Upper lobe of right lung (tissue), 1 donor: ENCODE measurements at regions not wholly inside any gene's neighbourhood (a gene's known extent, or its start where the extent isn't known, plus 50 kb on each side); places are given as distances from the start of the nearest gene placed in this dataset.

ENCODE experiments used
- ATAC-seq: fragments of 200-7000 bp; cut with Tn5 transposase; one replicate; pipeline ENCODE4 v1.9.1; 2020; ENCODE audit warnings: mild to moderate bottlenecking, moderate library complexity
- DNase-seq: peaks from one replicate; pipeline ENCODE4 v3.0.0-alpha.2; 2020
- H3K27ac ChIP-seq: fragments of 200-600 bp; one replicate; pipeline ENCODE4 v1.8.0; 2022
- H3K27me3 ChIP-seq: fragments of 200-600 bp; one replicate; pipeline ENCODE4 v1.8.0; 2022; ENCODE audit warnings: mild to moderate bottlenecking
- H3K36me3 ChIP-seq: fragments of 200-600 bp; one replicate; pipeline ENCODE4 v1.8.0; 2022
- H3K4me1 ChIP-seq: fragments of 200-600 bp; one replicate; pipeline ENCODE4 v1.8.0; 2022
- H3K4me3 ChIP-seq: fragments of 200-600 bp; one replicate; pipeline ENCODE4 v1.8.0; 2022; ENCODE audit warnings: mild to moderate bottlenecking
- H3K9me3 ChIP-seq: fragments of 200-600 bp; one replicate; pipeline ENCODE4 v1.8.0; 2022
- intact Hi-C: fragments of 100-400 bp; cut with DNase I; formaldehyde crosslinking; loops from one replicate; pipeline ENCODE4 v1.11.0; 2022
- TF ChIP-seq, protein P1 (sequence below): fragments of 200-600 bp; IDR thresholded peaks from one replicate; pipeline ENCODE4 v1.8.0; 2022; ENCODE audit warnings: antibody characterized with exemption
- donor health status: DM: no; HTN: yes; CAD: no; lungs with severe emphysema.

DNA sequence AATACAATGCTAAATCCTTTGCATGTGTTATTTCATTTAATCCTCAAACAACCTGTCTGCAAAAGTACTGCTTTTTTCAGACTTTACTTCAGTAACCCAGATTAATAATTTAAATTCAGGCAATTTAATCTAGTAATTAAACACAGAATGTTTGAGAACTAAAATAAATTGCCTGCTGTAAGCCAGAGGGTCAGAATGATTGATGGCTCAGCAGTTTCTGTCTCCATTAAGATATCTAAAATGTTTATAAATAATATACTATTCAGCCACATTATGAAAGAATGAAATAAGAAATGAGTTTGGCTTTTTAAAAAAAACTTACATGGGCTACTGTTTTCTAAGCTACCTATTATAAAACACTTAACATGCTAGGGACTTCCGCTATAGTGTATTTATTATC lies 846.0 kb downstream of the FAM181B start:
- Histone ChIP-seq H3K36me3 (no peaks in the 10 kb centered on the region), H3K27ac (no peak overlapping the region), H3K4me1 (no peaks in the 10 kb centered on the region), H3K9me3 (no peaks in the 10 kb centered on the region), H3K4me3 (no peak overlapping the region), H3K27me3 (no peaks in the 10 kb centered on the region)
- TF ChIP-seq, protein P1, sequence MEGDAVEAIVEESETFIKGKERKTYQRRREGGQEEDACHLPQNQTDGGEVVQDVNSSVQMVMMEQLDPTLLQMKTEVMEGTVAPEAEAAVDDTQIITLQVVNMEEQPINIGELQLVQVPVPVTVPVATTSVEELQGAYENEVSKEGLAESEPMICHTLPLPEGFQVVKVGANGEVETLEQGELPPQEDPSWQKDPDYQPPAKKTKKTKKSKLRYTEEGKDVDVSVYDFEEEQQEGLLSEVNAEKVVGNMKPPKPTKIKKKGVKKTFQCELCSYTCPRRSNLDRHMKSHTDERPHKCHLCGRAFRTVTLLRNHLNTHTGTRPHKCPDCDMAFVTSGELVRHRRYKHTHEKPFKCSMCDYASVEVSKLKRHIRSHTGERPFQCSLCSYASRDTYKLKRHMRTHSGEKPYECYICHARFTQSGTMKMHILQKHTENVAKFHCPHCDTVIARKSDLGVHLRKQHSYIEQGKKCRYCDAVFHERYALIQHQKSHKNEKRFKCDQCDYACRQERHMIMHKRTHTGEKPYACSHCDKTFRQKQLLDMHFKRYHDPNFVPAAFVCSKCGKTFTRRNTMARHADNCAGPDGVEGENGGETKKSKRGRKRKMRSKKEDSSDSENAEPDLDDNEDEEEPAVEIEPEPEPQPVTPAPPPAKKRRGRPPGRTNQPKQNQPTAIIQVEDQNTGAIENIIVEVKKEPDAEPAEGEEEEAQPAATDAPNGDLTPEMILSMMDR = no peak
- ATAC-seq = no peak
- no peak for DNase-seq
- intact Hi-C loops = no loop called here

DNA sequence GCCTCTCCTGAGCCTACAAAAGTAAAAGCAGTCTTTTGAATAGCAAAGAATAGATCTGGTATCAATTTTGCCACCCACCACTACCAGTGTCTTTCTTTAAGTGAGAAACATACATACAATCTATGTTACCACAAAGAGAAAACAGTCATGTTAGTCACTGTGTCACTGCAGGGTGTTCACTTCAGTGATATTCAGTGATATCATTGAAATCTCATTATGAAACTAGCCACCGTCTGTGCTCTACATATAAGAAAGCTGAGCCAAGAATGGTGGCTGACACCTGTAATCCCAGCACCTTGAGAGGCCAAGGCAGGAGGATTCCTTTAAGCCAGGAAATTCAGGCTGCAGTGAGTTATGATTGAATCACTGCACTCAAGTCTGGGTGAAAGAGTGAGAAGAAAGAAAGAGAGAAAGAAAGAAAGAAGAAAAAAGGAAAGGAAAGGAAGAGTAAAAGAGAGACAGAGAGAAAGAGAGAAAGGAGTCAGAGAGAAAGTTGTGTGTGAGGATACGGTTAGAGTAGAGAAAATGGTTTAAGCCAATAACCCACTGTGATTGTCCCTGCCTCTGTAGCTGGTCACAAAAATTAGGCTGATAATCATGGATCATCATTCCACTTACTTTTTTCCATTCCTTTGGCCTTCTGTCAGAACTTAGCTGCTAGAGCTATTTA lies 847.1 kb downstream of the FAM181B start:
- TF ChIP-seq, protein P1 = no peak
- no peak overlapping the region for H3K4me3 ChIP-seq
- no peaks in the 10 kb centered on the region for H3K27me3 ChIP-seq
- intact Hi-C loops = no loop called here
- DNase-seq (no peak), ATAC-seq (no peak)
- no peak overlapping the region for H3K27ac ChIP-seq
- no peaks in the 10 kb centered on the region for H3K9me3 ChIP-seq
- no peaks in the 10 kb centered on the region for H3K36me3 ChIP-seq
- no peaks in the 10 kb centered on the region for H3K4me1 ChIP-seq

DNA sequence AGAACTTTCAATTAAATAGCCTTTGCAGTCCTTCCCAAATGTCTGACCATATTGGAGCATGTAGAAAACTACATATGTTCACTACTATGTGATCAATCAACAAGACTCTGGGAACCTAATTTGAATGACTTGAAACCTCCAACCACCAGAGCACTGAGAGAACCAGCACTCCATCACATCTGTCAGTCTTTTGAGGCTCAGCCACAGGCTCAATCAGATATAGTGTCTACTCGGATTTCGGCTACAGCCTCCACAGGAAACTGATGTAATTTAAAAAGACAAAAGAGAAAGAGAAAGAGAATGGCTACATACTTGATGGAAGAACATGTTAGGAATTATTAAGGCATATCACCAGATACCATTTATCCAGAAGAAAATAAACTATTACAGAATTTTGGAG lies 859.0 kb downstream of the FAM181B start:
- ATAC-seq (no peak), DNase-seq (no peak)
- no peak overlapping the region for H3K27ac ChIP-seq
- H3K27me3 ChIP-seq = no peaks in the 10 kb centered on the region
- H3K4me1 ChIP-seq = no peaks in the 10 kb centered on the region
- intact Hi-C loops = no loop called here
- H3K4me3 ChIP-seq = no peak overlapping the region
- H3K36me3 ChIP-seq = no peaks in the 10 kb centered on the region
- TF ChIP-seq, protein P1 = no peak
- no peaks in the 10 kb centered on the region for H3K9me3 ChIP-seq

DNA sequence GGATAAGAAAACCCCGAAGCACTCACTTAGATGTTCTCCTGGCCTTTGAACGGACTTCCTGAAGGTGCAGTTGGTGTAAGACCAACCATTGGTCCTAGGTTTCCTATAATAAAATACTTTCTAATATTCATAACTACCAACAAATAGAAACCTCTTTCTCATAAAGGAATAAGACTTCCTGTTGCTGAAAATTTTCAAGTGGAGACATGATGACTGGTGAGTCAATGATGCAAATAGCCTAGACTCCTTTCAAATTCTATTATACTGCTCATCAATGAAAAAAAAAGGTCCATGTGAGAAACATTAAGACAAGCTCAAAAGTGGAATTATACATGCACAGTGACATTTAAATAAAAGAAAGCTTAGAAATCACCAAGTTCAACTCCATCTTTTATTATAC lies 862.8 kb downstream of the FAM181B start:
- intact Hi-C loops = no loop called here
- no peak for ATAC-seq
- Histone ChIP-seq H3K9me3 (no peaks in the 10 kb centered on the region), H3K4me3 (no peak overlapping the region), H3K36me3 (no peaks in the 10 kb centered on the region), H3K4me1 (no peaks in the 10 kb centered on the region), H3K27ac (no peak overlapping the region), H3K27me3 (no peaks in the 10 kb centered on the region)
- no peak for DNase-seq
- TF ChIP-seq, protein P1 = no peak

DNA sequence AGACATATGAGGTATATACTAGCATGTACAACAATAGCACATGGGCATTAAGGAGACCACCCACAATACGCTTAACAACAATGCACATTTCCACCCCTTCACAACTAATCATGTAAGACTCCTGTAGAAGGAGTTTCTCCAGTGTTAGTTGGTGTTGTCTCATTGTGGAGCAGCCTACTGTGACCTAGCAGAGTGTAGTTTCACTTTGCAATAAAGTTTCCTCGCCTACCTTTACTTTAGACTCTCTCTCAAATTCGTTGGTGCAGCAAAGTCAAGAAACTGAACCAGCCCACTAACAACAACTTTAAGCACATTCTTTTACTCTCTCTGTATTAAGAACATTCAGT lies 863.6 kb downstream of the FAM181B start:
- intact Hi-C loops = no loop called here
- TF ChIP-seq, protein P1 = no peak
- no peak for ATAC-seq

More for the DNA sequence above, 863.6 kb downstream of the FAM181B start:
- H3K27me3 ChIP-seq = no peaks in the 10 kb centered on the region
- H3K9me3 ChIP-seq = no peaks in the 10 kb centered on the region
- DNase-seq = no peak
- no peak overlapping the region for H3K4me3 ChIP-seq
- no peaks in the 10 kb centered on the region for H3K4me1 ChIP-seq
- no peaks in the 10 kb centered on the region for H3K36me3 ChIP-seq
- no peak overlapping the region for H3K27ac ChIP-seq
